ENCODE measurements at regions not wholly inside any gene's neighbourhood (a gene's known extent, or its start where the extent isn't known, plus 50 kb on each side); places are given as distances from the start of the nearest gene placed in this dataset.

- POLR2A ChIA-PET (ENCODE audit: unreplicated experiment) = no interaction called here
Measured at GRCh38 chr3:177312491-177312890, 115.2 kb upstream of the TBL1XR1 start.

GRCh38 chr3:177314897-177315296 is 117.6 kb upstream of the TBL1XR1 start:
- no peak overlapping the region for H3K27ac ChIP-seq
- TF ChIP-seq, protein P1, sequence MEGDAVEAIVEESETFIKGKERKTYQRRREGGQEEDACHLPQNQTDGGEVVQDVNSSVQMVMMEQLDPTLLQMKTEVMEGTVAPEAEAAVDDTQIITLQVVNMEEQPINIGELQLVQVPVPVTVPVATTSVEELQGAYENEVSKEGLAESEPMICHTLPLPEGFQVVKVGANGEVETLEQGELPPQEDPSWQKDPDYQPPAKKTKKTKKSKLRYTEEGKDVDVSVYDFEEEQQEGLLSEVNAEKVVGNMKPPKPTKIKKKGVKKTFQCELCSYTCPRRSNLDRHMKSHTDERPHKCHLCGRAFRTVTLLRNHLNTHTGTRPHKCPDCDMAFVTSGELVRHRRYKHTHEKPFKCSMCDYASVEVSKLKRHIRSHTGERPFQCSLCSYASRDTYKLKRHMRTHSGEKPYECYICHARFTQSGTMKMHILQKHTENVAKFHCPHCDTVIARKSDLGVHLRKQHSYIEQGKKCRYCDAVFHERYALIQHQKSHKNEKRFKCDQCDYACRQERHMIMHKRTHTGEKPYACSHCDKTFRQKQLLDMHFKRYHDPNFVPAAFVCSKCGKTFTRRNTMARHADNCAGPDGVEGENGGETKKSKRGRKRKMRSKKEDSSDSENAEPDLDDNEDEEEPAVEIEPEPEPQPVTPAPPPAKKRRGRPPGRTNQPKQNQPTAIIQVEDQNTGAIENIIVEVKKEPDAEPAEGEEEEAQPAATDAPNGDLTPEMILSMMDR (conservative IDR thresholded peaks at IDR 0.05) = no peak
- TF ChIP-seq EZH2 (IDR thresholded peaks at IDR 0.05; ENCODE audit: low read depth) = no peak
- CTCF ChIA-PET = no interaction called here
- H3K27me3 ChIP-seq (ENCODE audit: insufficient read depth, low read depth) = no peaks in the 10 kb centered on the region
- no TSS peak for BruUV-seq (replicated peaks)
- H3K4me1 ChIP-seq (replicated peaks; ENCODE audit: insufficient read depth) = no peaks in the 10 kb centered on the region
- no peaks in the 10 kb centered on the region for H3K36me3 ChIP-seq (ENCODE audit: low read depth)
- no peaks in the 10 kb centered on the region for H3K9me2 ChIP-seq (ENCODE audit: insufficient read depth)
- intact Hi-C loops (cut with micrococcal nuclease; ENCODE audit: unreplicated experiment) = no loop called here
- POLR2A ChIA-PET (ENCODE audit: unreplicated experiment) = no interaction called here
- DNase-seq = no peak
- no peaks in the 10 kb centered on the region for H4K20me1 ChIP-seq (ENCODE audit: insufficient read depth)
- no peaks in the 10 kb centered on the region for H3K79me2 ChIP-seq (ENCODE audit: low read depth)
- H3F3A ChIP-seq (ENCODE audit: insufficient read depth, low read depth) = no peaks in the 10 kb centered on the region
- no peak overlapping the region for H3K4me2 ChIP-seq
- H3K9me3 ChIP-seq (ENCODE audit: insufficient read depth, low read depth) = peaks cover 11% of the 10 kb centered on the region; the same call in 1 of the 2 replicates
- H3K4me3 ChIP-seq = no peak overlapping the region
- H2AFZ ChIP-seq = no peak overlapping the region

More at GRCh38 chr3:177312491-177312890, 115.2 kb upstream of the TBL1XR1 start:
- CTCF ChIA-PET = no interaction called here
- Histone ChIP-seq H2AFZ (no peak overlapping the region), H3K27ac (no peak overlapping the region), H3K9me3 (ENCODE audit: insufficient read depth, low read depth) (peaks cover 15% of the 10 kb centered on the region; the same call in 1 of the 2 replicates), H3K4me2 (no peak overlapping the region), H4K20me1 (ENCODE audit: insufficient read depth) (no peaks in the 10 kb centered on the region), H3K79me2 (ENCODE audit: low read depth) (no peaks in the 10 kb centered on the region), H3K36me3 (ENCODE audit: low read depth) (no peaks in the 10 kb centered on the region), H3F3A (ENCODE audit: insufficient read depth, low read depth) (no peaks in the 10 kb centered on the region), H3K4me1 (replicated peaks; ENCODE audit: insufficient read depth) (no peaks in the 10 kb centered on the region), H3K27me3 (ENCODE audit: insufficient read depth, low read depth) (no peaks in the 10 kb centered on the region), H3K9me2 (ENCODE audit: insufficient read depth) (no peaks in the 10 kb centered on the region), H3K4me3 (no peak overlapping the region)
- intact Hi-C loops (cut with micrococcal nuclease; ENCODE audit: unreplicated experiment) = no loop called here
- DNase-seq = no peak
- no TSS peak for BruUV-seq (replicated peaks)
- TF ChIP-seq, protein P1 (conservative IDR thresholded peaks at IDR 0.05) = no peak

DNA sequence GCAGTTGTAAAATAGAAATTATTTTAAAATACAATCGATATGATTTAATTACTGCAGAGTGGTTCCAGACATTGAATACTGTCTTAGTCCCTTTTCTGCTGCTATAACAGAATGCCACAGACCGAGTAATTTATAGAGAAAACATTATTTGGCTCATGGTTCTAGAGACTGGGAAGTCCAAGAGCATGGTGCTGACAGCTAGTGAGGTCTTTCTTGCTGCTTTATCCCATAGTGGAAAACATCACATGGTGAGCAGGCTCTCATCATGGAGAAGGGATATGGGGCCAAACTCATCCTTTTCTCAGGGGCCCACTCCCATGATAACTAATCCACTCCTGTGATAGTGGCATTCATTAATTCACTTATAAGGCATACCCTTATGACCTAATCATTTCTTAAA is 120.0 kb upstream of the TBL1XR1 start:
- BruUV-seq (replicated peaks) = no TSS peak

More for the DNA sequence above, 120.0 kb upstream of the TBL1XR1 start:
- POLR2A ChIA-PET (ENCODE audit: unreplicated experiment) = no interaction called here
- Histone ChIP-seq H3K4me1 (replicated peaks; ENCODE audit: insufficient read depth) (no peaks in the 10 kb centered on the region), H3K27ac (no peak overlapping the region), H3K9me3 (ENCODE audit: insufficient read depth, low read depth) (no peaks in the 10 kb centered on the region; the same call in 1 of the 2 replicates), H2AFZ (no peak overlapping the region), H3F3A (ENCODE audit: insufficient read depth, low read depth) (no peaks in the 10 kb centered on the region), H3K9me2 (ENCODE audit: insufficient read depth) (no peaks in the 10 kb centered on the region), H3K36me3 (ENCODE audit: low read depth) (no peaks in the 10 kb centered on the region), H4K20me1 (ENCODE audit: insufficient read depth) (no peaks in the 10 kb centered on the region), H3K4me2 (no peak overlapping the region), H3K27me3 (ENCODE audit: insufficient read depth, low read depth) (no peaks in the 10 kb centered on the region), H3K79me2 (ENCODE audit: low read depth) (no peaks in the 10 kb centered on the region), H3K4me3 (no peak overlapping the region)
- no peak for DNase-seq
- TF ChIP-seq, protein P1 (conservative IDR thresholded peaks at IDR 0.05) = no peak
- TF ChIP-seq EZH2 (IDR thresholded peaks at IDR 0.05; ENCODE audit: low read depth) = no peak
- CTCF ChIA-PET = no interaction called here
- intact Hi-C loops (cut with micrococcal nuclease; ENCODE audit: unreplicated experiment) = no loop called here

Data from PC-9 (cell line).